ENCODE measurements at regions not wholly inside any gene's neighbourhood (a gene's known extent, or its start where the extent isn't known, plus 50 kb on each side); places are given as distances from the start of the nearest gene placed in this dataset.
A peak's percentile ranks its signal among the peaks of the same experiment; 100 is the strongest.

DNA sequence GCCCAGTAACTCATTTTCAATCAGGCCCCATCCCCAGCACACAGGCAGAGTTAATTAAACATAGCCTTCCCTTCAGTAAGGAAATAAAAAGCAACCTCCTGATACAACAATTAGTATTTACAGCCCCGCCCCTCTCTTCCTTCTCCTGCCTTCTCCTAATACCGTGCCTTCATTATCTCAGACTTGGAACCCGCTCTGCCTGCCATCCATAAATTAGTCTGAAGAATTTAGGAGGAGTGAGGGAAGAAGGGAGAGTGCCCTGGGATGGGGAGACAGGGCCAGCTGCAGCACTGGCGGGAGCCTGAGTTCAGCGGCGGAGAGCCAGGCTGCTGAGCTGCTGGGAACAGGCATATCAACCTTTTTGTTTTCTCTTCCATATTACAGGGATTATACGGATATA lies 172.8 kb downstream of the ACTL8 start:
- peaks cover 31% of the 10 kb centered on the region for H3K27me3 Mint-ChIP-seq
- Histone ChIP-seq H2AFZ (ENCODE audit: insufficient read depth, low read depth, low read length, poor library complexity, severe bottlenecking) (no peak overlapping the region), H3K79me2 (ENCODE audit: control insufficient read depth, insufficient read depth, low read length) (no peaks in the 10 kb centered on the region), H3K9ac (ENCODE audit: low read length) (no peak overlapping the region), H3K36me3 (replicated peaks in 1 of 2; ENCODE audit: control extremely low read depth in 1 of 2, control insufficient read depth in 1 of 2, extremely low read depth in 1 of 2, insufficient read depth in 2 of 2, low read length in 1 of 2) (no peaks in the 10 kb centered on the region), H3K4me1 (ENCODE audit: control insufficient read depth in 2 of 2, insufficient read depth in 2 of 2, low read length in 2 of 2) (no peaks in the 10 kb centered on the region), H3K4me3 (ENCODE audit: control extremely low read depth in 1 of 5, extremely low read depth in 1 of 5, insufficient read depth in 1 of 5, low read depth in 2 of 5, low read length in 4 of 5) (no peak overlapping the region), H3K27me3 (replicated peaks in 1 of 4; ENCODE audit: control extremely low read depth in 1 of 4, control insufficient read depth in 3 of 4, insufficient read depth in 4 of 4, low read length in 3 of 4) (peaks cover 0 to 11% (median 4%) of the 10 kb centered on the region in 4 experiments), H3K27ac (ENCODE audit: low read length in 2 of 2) (no peak overlapping the region), H3K9me3 (ENCODE audit: control extremely low read depth in 1 of 3, control insufficient read depth in 2 of 3, insufficient read depth in 1 of 3, low read length in 2 of 3) (peaks cover 0 to 7% (median 0%) of the 10 kb centered on the region in 3 donors), H3K4me2 (replicated peaks; ENCODE audit: low read depth, low read length, poor library complexity, severe bottlenecking) (no peak overlapping the region), H4K20me1 (ENCODE audit: control insufficient read depth, insufficient read depth, low read length, poor library complexity, severe bottlenecking) (no peaks in the 10 kb centered on the region)
- no peak overlapping the region for H3K4me3 Mint-ChIP-seq
- no peak overlapping the region for H3K27ac Mint-ChIP-seq
- ChIA-PET CTCF (no interaction called here), POLR2A (no interaction called here)
- WGBS (ENCODE audit: insufficient coverage): 60% methylated on average over 1 of the region's 7 CpGs
- ATAC-seq (ENCODE audit: low read depth) (no peak), DNase-seq (no peak)
- no peaks in the 10 kb centered on the region for H3K4me1 Mint-ChIP-seq
- intact Hi-C loops (cut with micrococcal nuclease): no loop called here
- peaks cover 3% of the 10 kb centered on the region for H3K9me3 Mint-ChIP-seq (ENCODE audit: insufficient read depth)
- TF ChIP-seq EZH2 (IDR thresholded peaks at IDR 0.05; ENCODE audit: borderline replicate concordance, insufficient read depth, low read depth, low read length, poor library complexity, severe bottlenecking): no peak
- TF ChIP-seq CTCF (IDR thresholded peaks at IDR 0.05): no peak

GRCh38 chr1:17929224-17929623 lies 174.1 kb downstream of the ACTL8 start:
- H3K9me3 Mint-ChIP-seq (ENCODE audit: insufficient read depth): peaks cover 3% of the 10 kb centered on the region
- H3K9me3 ChIP-seq (ENCODE audit: control extremely low read depth in 1 of 3, control insufficient read depth in 2 of 3, insufficient read depth in 1 of 3, low read length in 2 of 3): peaks cover 0 to 8% (median 0%) of the 10 kb centered on the region in 3 donors
- peaks cover 0 to 11% (median 4%) of the 10 kb centered on the region in 4 experiments for H3K27me3 ChIP-seq (replicated peaks in 1 of 4; ENCODE audit: control extremely low read depth in 1 of 4, control insufficient read depth in 3 of 4, insufficient read depth in 4 of 4, low read length in 3 of 4)
- H3K79me2 ChIP-seq (ENCODE audit: control insufficient read depth, insufficient read depth, low read length): no peaks in the 10 kb centered on the region
- H4K20me1 ChIP-seq (ENCODE audit: control insufficient read depth, insufficient read depth, low read length, poor library complexity, severe bottlenecking): no peaks in the 10 kb centered on the region
- no peak overlapping the region for H3K27ac ChIP-seq (ENCODE audit: low read length in 2 of 2)
- WGBS (ENCODE audit: insufficient coverage): 82% methylated on average over 3 of the region's 6 CpGs
- H3K4me1 Mint-ChIP-seq: no peaks in the 10 kb centered on the region
- no peak overlapping the region for H3K9ac ChIP-seq (ENCODE audit: low read length)
- no peak overlapping the region for H2AFZ ChIP-seq (ENCODE audit: insufficient read depth, low read depth, low read length, poor library complexity, severe bottlenecking)
- TF ChIP-seq CTCF (IDR thresholded peaks at IDR 0.05): no peak
- no peak for TF ChIP-seq EZH2 (IDR thresholded peaks at IDR 0.05; ENCODE audit: borderline replicate concordance, insufficient read depth, low read depth, low read length, poor library complexity, severe bottlenecking)
- peak overlapping the region; percentile 10 for H3K27ac Mint-ChIP-seq
- H3K27me3 Mint-ChIP-seq: peaks cover 33% of the 10 kb centered on the region
- DNase-seq: no peak
- no peaks in the 10 kb centered on the region for H3K4me1 ChIP-seq (ENCODE audit: control insufficient read depth in 2 of 2, insufficient read depth in 2 of 2, low read length in 2 of 2)
- intact Hi-C loops (cut with micrococcal nuclease): no loop called here
- H3K4me3 Mint-ChIP-seq: no peak overlapping the region
- ATAC-seq (ENCODE audit: low read depth): no peak
- POLR2A ChIA-PET: no interaction called here
- no peak overlapping the region for H3K4me2 ChIP-seq (replicated peaks; ENCODE audit: low read depth, low read length, poor library complexity, severe bottlenecking)
- CTCF ChIA-PET: no interaction called here
- no peaks in the 10 kb centered on the region for H3K36me3 ChIP-seq (replicated peaks in 1 of 2; ENCODE audit: control extremely low read depth in 1 of 2, control insufficient read depth in 1 of 2, extremely low read depth in 1 of 2, insufficient read depth in 2 of 2, low read length in 1 of 2)
- H3K4me3 ChIP-seq (ENCODE audit: control extremely low read depth in 1 of 5, extremely low read depth in 1 of 5, insufficient read depth in 1 of 5, low read depth in 2 of 5, low read length in 4 of 5): no peak overlapping the region
